Spleen (tissue), 7 donors: ENCODE measurements at regions not wholly inside any gene's neighbourhood (a gene's known extent, or its start where the extent isn't known, plus 50 kb on each side); places are given as distances from the start of the nearest gene placed in this dataset.

Experiments
- POLR2A ChIP-seq, 3 donors: fragments of 450-650 bp; IDR thresholded peaks; one replicate each; pipeline ENCODE4 v1.5.1; 2017; ENCODE audit warnings: antibody characterized with exemption in 3 of 3, mild to moderate bottlenecking in 1 of 3
- POLR2AphosphoS5 ChIP-seq, 3 donors: sonication (generic); formaldehyde crosslinking; IDR thresholded peaks; one replicate each; pipeline ENCODE4 v1.5.1; 2017; ENCODE audit warnings: antibody characterized with exemption in 3 of 3
- TF ChIP-seq, protein P1 (sequence below), 11 experiments: fragments of 200-600 bp in 7 of 11; fragments of 450-650 bp in 4 of 11; sonication (generic) in 4 of 11; IDR thresholded peaks in 8 of 11; conservative IDR thresholded peaks in 3 of 11; 1 replicate in 7 of 11; 2 replicates in 4 of 11; pipeline versions ENCODE4 v1.4.0 to v1.8.0; 2016 to 2021; ENCODE audit warnings: antibody characterized with exemption in 11 of 11, inconsistent platforms in 4 of 11, mild to moderate bottlenecking in 1 of 11
- donor health status: DM: no; HTN: no; CAD: no; lungs with moderate emphysema.
- donor health status: DM: no; HTN: no; CAD: no.
- donor health status: DM: no; HTN: no; CAD: no.

DNA sequence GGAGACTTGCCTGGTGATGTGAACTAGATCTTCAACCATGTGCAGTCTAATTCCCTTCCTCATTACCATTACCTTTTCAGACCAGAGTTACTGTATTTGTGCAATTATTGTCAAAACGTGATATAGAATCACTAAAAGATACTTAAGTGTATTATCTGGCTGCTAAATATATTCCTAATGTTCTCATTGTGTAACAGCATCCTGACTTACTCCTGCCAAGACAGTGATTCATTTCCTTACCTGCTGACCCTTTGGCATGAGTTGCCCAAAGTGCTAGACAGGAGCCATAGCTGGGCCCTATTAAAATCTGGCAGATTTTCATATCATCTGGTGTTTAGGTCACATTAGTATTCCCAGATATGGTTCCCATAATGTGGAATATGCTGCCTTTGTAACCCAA lies 598.3 kb upstream of the CAMK1G start:
- TF ChIP-seq, protein P1, sequence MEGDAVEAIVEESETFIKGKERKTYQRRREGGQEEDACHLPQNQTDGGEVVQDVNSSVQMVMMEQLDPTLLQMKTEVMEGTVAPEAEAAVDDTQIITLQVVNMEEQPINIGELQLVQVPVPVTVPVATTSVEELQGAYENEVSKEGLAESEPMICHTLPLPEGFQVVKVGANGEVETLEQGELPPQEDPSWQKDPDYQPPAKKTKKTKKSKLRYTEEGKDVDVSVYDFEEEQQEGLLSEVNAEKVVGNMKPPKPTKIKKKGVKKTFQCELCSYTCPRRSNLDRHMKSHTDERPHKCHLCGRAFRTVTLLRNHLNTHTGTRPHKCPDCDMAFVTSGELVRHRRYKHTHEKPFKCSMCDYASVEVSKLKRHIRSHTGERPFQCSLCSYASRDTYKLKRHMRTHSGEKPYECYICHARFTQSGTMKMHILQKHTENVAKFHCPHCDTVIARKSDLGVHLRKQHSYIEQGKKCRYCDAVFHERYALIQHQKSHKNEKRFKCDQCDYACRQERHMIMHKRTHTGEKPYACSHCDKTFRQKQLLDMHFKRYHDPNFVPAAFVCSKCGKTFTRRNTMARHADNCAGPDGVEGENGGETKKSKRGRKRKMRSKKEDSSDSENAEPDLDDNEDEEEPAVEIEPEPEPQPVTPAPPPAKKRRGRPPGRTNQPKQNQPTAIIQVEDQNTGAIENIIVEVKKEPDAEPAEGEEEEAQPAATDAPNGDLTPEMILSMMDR (IDR thresholded peaks at IDR 0.05 in 8 of 11, conservative IDR thresholded peaks at IDR 0.05 in 3 of 11), result no peak
- TF ChIP-seq POLR2A (IDR thresholded peaks at IDR 0.05) (no peak), POLR2AphosphoS5 (IDR thresholded peaks at IDR 0.05) (no peak)
